GM12873 (cell line): ENCODE measurements at regions not wholly inside any gene's neighbourhood (a gene's known extent, or its start where the extent isn't known, plus 50 kb on each side); places are given as distances from the start of the nearest gene placed in this dataset.

Source experiments
- CTCF ChIP-seq: IDR thresholded peaks from 2 replicates; pipeline ENCODE4 v1.5.1; 2012; ENCODE audit warnings: low read depth, mild to moderate bottlenecking, moderate library complexity, low read length, control low read depth; ENCODE audit not compliant: insufficient read depth; ENCODE audit errors: missing control alignments

GRCh38 chr1:58223522-58223921, 323.0 kb downstream of the OMA1 start:
- no peak for TF ChIP-seq CTCF

GRCh38 chr1:58220836-58221472, 325.6 kb downstream of the OMA1 start:
- TF ChIP-seq CTCF, result no peak

- no peak for TF ChIP-seq CTCF
These were observed 331.9 kb downstream of the OMA1 start for GRCh38 chr1:58214674-58215073.

- TF ChIP-seq CTCF, result no peak
These were observed 334.7 kb downstream of the OMA1 start for GRCh38 chr1:58211869-58212268.

- TF ChIP-seq CTCF, result no peak
These were observed 337.0 kb downstream of the OMA1 start for GRCh38 chr1:58209575-58209974.

GRCh38 chr1:58206749-58207148, 339.8 kb downstream of the OMA1 start:
- TF ChIP-seq CTCF, result no peak

GRCh38 chr1:58204284-58204683, 342.2 kb downstream of the OMA1 start:
- peak; percentile 44 for TF ChIP-seq CTCF
